Endothelial cell of umbilical vein (primary cell): ENCODE measurements at regions not wholly inside any gene's neighbourhood (a gene's known extent, or its start where the extent isn't known, plus 50 kb on each side); places are given as distances from the start of the nearest gene placed in this dataset.
"Not testable (repeated sequence)": the region's sequence is repeated elsewhere in the genome, so short reads cannot be mapped to it uniquely, and the experiment has no call there.

ENCODE experiments used
- BruUV-seq: library from RNA; stranded (reverse); fragments of 400-500 nt; replicated peaks from 2 replicates; lab custom pipeline; 2021; lab: Mats Ljungman, UMichigan
- CTCF ChIA-PET: fragments of 300-600, 350-600 bp; sonication (Branson Sonifier 250); formaldehyde crosslinking; loops from one replicate; lab custom pipeline; 2021; ENCODE audit warnings: antibody characterized with exemption, inconsistent platforms; lab: Charles Lee
- POLR2A ChIA-PET: fragments of 300-600, 350-600 bp; sonication (Branson Sonifier 250); formaldehyde crosslinking; loops from one replicate; lab custom pipeline; 2021; ENCODE audit warnings: antibody characterized with exemption, inconsistent platforms; lab: Charles Lee
- DNase-seq: peaks from one replicate; pipeline ENCODE4 v3.0.0-alpha.2; 2011; ENCODE audit warnings: low read depth, low spot score
- FAIRE-seq: peaks from 2 replicates; lab custom pipeline; 2011; peaks lifted over from hg19 to GRCh38; lab: Jason Lieb, UNC
- H2AFZ ChIP-seq: 2 replicates; pipeline ENCODE4 v1.6.0; 2012; ENCODE audit warnings: low read depth, low read length, control low read depth, inconsistent platforms
- H3K27ac ChIP-seq: 2 replicates; pipeline ENCODE4 v1.5.1; 2011; ENCODE audit warnings: low read depth, mild to moderate bottlenecking, control low read depth, low read length, moderate library complexity; ENCODE audit not compliant: insufficient read depth
- H3K27me3 ChIP-seq, 2 experiments: 2 replicates each; pipeline versions ENCODE4 v1.6.0 to v1.6.1; 2011; ENCODE audit warnings: low read length in 2 of 2, mixed read lengths in 1 of 2; ENCODE audit not compliant: control insufficient read depth in 2 of 2, insufficient read depth in 2 of 2
- H3K36me3 ChIP-seq, 2 experiments: 2 replicates in 1 of 2; 3 replicates in 1 of 2; pipeline ENCODE4 v1.5.1; 2011; ENCODE audit warnings: low read length in 2 of 2, mild to moderate bottlenecking in 1 of 2, moderate library complexity in 1 of 2; ENCODE audit not compliant: control insufficient read depth in 2 of 2, insufficient read depth in 2 of 2; ENCODE audit errors: extremely low read depth in 1 of 2
- H3K4me1 ChIP-seq: 3 replicates; pipeline ENCODE4 v1.5.1; 2011; ENCODE audit warnings: mild to moderate bottlenecking, low read length; ENCODE audit not compliant: control insufficient read depth, insufficient read depth; ENCODE audit errors: extremely low read depth
- H3K4me2 ChIP-seq: 2 replicates; pipeline ENCODE4 v1.6.1; 2011; ENCODE audit warnings: low read length, control low read depth, mixed read lengths; ENCODE audit not compliant: insufficient read depth
- H3K4me3 ChIP-seq, 3 experiments: fragments of 200-600 bp in 1 of 3; sonication (generic), shearing (Covaris generic) in 1 of 3; replicated peaks in 1 of 3; 2 replicates each; pipeline ENCODE4 v1.5.1; 2011 to 2016; ENCODE audit warnings: control low read depth in 3 of 3, low read length in 3 of 3, mild to moderate bottlenecking in 2 of 3, inconsistent platforms in 1 of 3, low read depth in 1 of 3, moderate library complexity in 1 of 3; ENCODE audit not compliant: insufficient read depth in 1 of 3
- H3K79me2 ChIP-seq: 2 replicates; pipeline ENCODE4 v1.6.0; 2012; ENCODE audit warnings: low read length, inconsistent platforms; ENCODE audit not compliant: control insufficient read depth, insufficient read depth
- H3K9ac ChIP-seq: replicated peaks from 2 replicates; pipeline ENCODE3; 2011; ENCODE audit warnings: low read length, control low read depth; ENCODE audit not compliant: insufficient read depth; ENCODE audit errors: extremely low read depth
- H3K9me1 ChIP-seq: replicated peaks from 3 replicates; pipeline ENCODE4 v1.6.0; 2011; ENCODE audit warnings: mild to moderate bottlenecking, low read length; ENCODE audit not compliant: control insufficient read depth, insufficient read depth; ENCODE audit errors: extremely low read depth
- H3K9me3 ChIP-seq: replicated peaks from 2 replicates; pipeline ENCODE4 v1.5.1; 2012; ENCODE audit warnings: low read length, inconsistent platforms; ENCODE audit not compliant: control insufficient read depth, insufficient read depth
- H4K20me1 ChIP-seq: replicated peaks from 2 replicates; pipeline ENCODE3; 2011; ENCODE audit warnings: mild to moderate bottlenecking, low read length; ENCODE audit not compliant: control insufficient read depth, insufficient read depth; ENCODE audit errors: extremely low read depth
- dilution Hi-C: fragments of 300-500 bp; cut with MboI; formaldehyde crosslinking; loops from one replicate; pipeline ENCODE4 v1.15.0; 2019; ENCODE audit warnings: low sequenced_read_pairs; ENCODE audit not compliant: extremely low pct_ligation_motif_present
- intact Hi-C: fragments of 100-400 bp; cut with micrococcal nuclease; formaldehyde crosslinking; loops from one replicate; pipeline ENCODE4 v1.10.0; 2022

- H3K4me2 ChIP-seq, H3K27me3 ChIP-seq, CTCF ChIA-PET, FAIRE-seq, DNase-seq, H3K27ac ChIP-seq, H2AFZ ChIP-seq, H3K9ac ChIP-seq, H4K20me1 ChIP-seq, BruUV-seq, dilution Hi-C loops, intact Hi-C loops, H3K36me3 ChIP-seq, H3K4me1 ChIP-seq, H3K4me3 ChIP-seq, POLR2A ChIA-PET, H3K9me3 ChIP-seq, H3K79me2 ChIP-seq, H3K9me1 ChIP-seq: not testable (repeated sequence)
These were observed 111.3 kb downstream of the DTWD1 start for GRCh38 chr15:49732109-49732508.

- H3K9me3 ChIP-seq, dilution Hi-C loops, H4K20me1 ChIP-seq, H3K4me2 ChIP-seq, H2AFZ ChIP-seq, H3K4me1 ChIP-seq, H3K27me3 ChIP-seq, DNase-seq, H3K27ac ChIP-seq, intact Hi-C loops, H3K79me2 ChIP-seq, H3K4me3 ChIP-seq, H3K36me3 ChIP-seq, CTCF ChIA-PET, BruUV-seq, FAIRE-seq, POLR2A ChIA-PET, H3K9ac ChIP-seq, H3K9me1 ChIP-seq: not testable (repeated sequence)
These were observed 113.2 kb downstream of the DTWD1 start for GRCh38 chr15:49734089-49734488.
